ENCODE measurements at regions not wholly inside any gene's neighbourhood (a gene's known extent, or its start where the extent isn't known, plus 50 kb on each side); places are given as distances from the start of the nearest gene placed in this dataset.

GRCh38 chr9:88923653-88924288 lies 67.5 kb upstream of the S1PR3 start:
- TF ChIP-seq, protein P1, sequence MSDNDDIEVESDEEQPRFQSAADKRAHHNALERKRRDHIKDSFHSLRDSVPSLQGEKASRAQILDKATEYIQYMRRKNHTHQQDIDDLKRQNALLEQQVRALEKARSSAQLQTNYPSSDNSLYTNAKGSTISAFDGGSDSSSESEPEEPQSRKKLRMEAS (IDR thresholded peaks at IDR 0.05; ENCODE audit: low read depth), result no peak
- TF ChIP-seq TAF1 (IDR thresholded peaks at IDR 0.05; ENCODE audit: borderline replicate concordance, low read depth, low read length) (no peak), CTCF (IDR thresholded peaks at IDR 0.05) (no peak), GABPA (IDR thresholded peaks at IDR 0.05; ENCODE audit: low read depth) (no peak), YY1 (IDR thresholded peaks at IDR 0.05; ENCODE audit: low read depth) (no peak), RAD21 (IDR thresholded peaks at IDR 0.05; ENCODE audit: low read length) (no peak)
- TF ChIP-seq, protein P2, sequence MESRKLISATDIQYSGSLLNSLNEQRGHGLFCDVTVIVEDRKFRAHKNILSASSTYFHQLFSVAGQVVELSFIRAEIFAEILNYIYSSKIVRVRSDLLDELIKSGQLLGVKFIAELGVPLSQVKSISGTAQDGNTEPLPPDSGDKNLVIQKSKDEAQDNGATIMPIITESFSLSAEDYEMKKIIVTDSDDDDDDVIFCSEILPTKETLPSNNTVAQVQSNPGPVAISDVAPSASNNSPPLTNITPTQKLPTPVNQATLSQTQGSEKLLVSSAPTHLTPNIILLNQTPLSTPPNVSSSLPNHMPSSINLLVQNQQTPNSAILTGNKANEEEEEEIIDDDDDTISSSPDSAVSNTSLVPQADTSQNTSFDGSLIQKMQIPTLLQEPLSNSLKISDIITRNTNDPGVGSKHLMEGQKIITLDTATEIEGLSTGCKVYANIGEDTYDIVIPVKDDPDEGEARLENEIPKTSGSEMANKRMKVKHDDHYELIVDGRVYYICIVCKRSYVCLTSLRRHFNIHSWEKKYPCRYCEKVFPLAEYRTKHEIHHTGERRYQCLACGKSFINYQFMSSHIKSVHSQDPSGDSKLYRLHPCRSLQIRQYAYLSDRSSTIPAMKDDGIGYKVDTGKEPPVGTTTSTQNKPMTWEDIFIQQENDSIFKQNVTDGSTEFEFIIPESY (IDR thresholded peaks at IDR 0.05; ENCODE audit: borderline replicate concordance, low read depth), result no peak
